GM23338 (cell line): ENCODE measurements at regions not wholly inside any gene's neighbourhood (a gene's known extent, or its start where the extent isn't known, plus 50 kb on each side); places are given as distances from the start of the nearest gene placed in this dataset.
A peak's percentile ranks its signal among the peaks of the same experiment; 100 is the strongest.

ENCODE experiments used
- ATAC-seq: fragments of 200-7000 bp; cut with Tn5 transposase; 3 replicates; pipeline ENCODE4 v1.9.1; 2020
- DNase-seq: peaks from one replicate; pipeline ENCODE4 v3.0.0-alpha.2; 2015; ENCODE audit warnings: low spot score
- H2AFZ ChIP-seq: fragments of 200-600 bp; sonication (generic); 2 replicates; pipeline ENCODE4 v1.8.0; 2016; ENCODE audit warnings: antibody characterized with exemption, mild to moderate bottlenecking, moderate library complexity
- H3F3A ChIP-seq: fragments of 200-600 bp; sonication (generic); replicated peaks from 2 replicates; pipeline ENCODE4 v1.8.0; 2017; ENCODE audit warnings: antibody characterized with exemption, mixed run types, low read depth
- H3K27ac ChIP-seq: fragments of 200-600 bp; sonication (generic); 2 replicates; pipeline ENCODE4 v1.6.1; 2016; ENCODE audit warnings: low read depth
- H3K27me3 ChIP-seq: fragments of 200-600 bp; sonication (generic); 2 replicates; pipeline ENCODE4 v1.8.0; 2016; ENCODE audit warnings: mild to moderate bottlenecking, mixed run types, moderate library complexity; ENCODE audit not compliant: insufficient read depth
- H3K36me3 ChIP-seq: fragments of 200-600 bp; sonication (generic); 2 replicates; pipeline ENCODE4 v1.8.0; 2016; ENCODE audit warnings: mild to moderate bottlenecking; ENCODE audit not compliant: insufficient read depth
- H3K4me1 ChIP-seq: fragments of 200-600 bp; sonication (generic); 2 replicates; pipeline ENCODE4 v1.8.0; 2016; ENCODE audit warnings: mild to moderate bottlenecking, moderate library complexity; ENCODE audit not compliant: insufficient read depth
- H3K4me2 ChIP-seq: fragments of 200-600 bp; sonication (generic); 2 replicates; pipeline ENCODE4 v1.7.1; 2017; ENCODE audit warnings: mixed run types
- H3K4me3 ChIP-seq: fragments of 200-600 bp; sonication (generic); 2 replicates; pipeline ENCODE4 v1.6.1; 2016; ENCODE audit warnings: mixed run types
- H3K79me2 ChIP-seq: fragments of 200-600 bp; sonication (generic); replicated peaks from 2 replicates; pipeline ENCODE4 v1.8.0; 2017; ENCODE audit warnings: mild to moderate bottlenecking; ENCODE audit not compliant: insufficient read depth
- H3K9me2 ChIP-seq: fragments of 200-600 bp; sonication (generic); 2 replicates; pipeline ENCODE4 v1.8.0; 2017; ENCODE audit not compliant: insufficient read depth
- H4K20me1 ChIP-seq: fragments of 200-600 bp; sonication (generic); replicated peaks from 2 replicates; pipeline ENCODE4 v1.8.0; 2017; ENCODE audit warnings: mild to moderate bottlenecking; ENCODE audit not compliant: insufficient read depth
- H3K27ac Mint-ChIP-seq: 2 replicates; pipeline ENCODE4 v1.8.0; 2020; ENCODE audit warnings: inconsistent platforms, mild to moderate bottlenecking, moderate library complexity, mixed read lengths
- H3K27me3 Mint-ChIP-seq: 3 replicates; pipeline ENCODE4 v1.8.0; 2022; ENCODE audit warnings: low read depth, mild to moderate bottlenecking, moderate library complexity, mixed read lengths, inconsistent platforms; ENCODE audit not compliant: insufficient read depth, poor library complexity
- H3K36me3 Mint-ChIP-seq: 3 replicates; pipeline ENCODE4 v1.8.0; 2021; ENCODE audit warnings: low read depth, mild to moderate bottlenecking, inconsistent platforms, moderate library complexity, mixed read lengths
- H3K4me1 Mint-ChIP-seq: 3 replicates; pipeline ENCODE4 v1.8.0; 2020; ENCODE audit warnings: mild to moderate bottlenecking, inconsistent platforms, mixed read lengths
- H3K4me3 Mint-ChIP-seq: 3 replicates; pipeline ENCODE4 v1.8.0; 2021; ENCODE audit warnings: moderate library complexity, mild to moderate bottlenecking, inconsistent platforms, mixed read lengths
- H3K9me3 Mint-ChIP-seq: 3 replicates; pipeline ENCODE4 v1.8.0; 2020; ENCODE audit warnings: moderate library complexity, mild to moderate bottlenecking, inconsistent platforms, mixed read lengths
- CTCF ChIP-seq, 2 experiments: fragments of 200-600 bp in 1 of 2; sonication (generic) in 1 of 2; conservative IDR thresholded peaks; 2 replicates each; pipeline versions ENCODE4 v1.5.1 to v1.6.1; 2016 to 2017; ENCODE audit warnings: antibody characterized with exemption in 2 of 2, low read depth in 2 of 2, mild to moderate bottlenecking in 2 of 2, moderate library complexity in 1 of 2
- EZH2 ChIP-seq: fragments of 200-600 bp; sonication (generic); IDR thresholded peaks from one replicate; pipeline ENCODE4 v1.8.0; 2017; ENCODE audit warnings: antibody characterized with exemption, mild to moderate bottlenecking, low read depth; ENCODE audit not compliant: unreplicated experiment
- EZH2phosphoT487 ChIP-seq: fragments of 200-600 bp; sonication (generic); IDR thresholded peaks from one replicate; pipeline ENCODE4 v1.8.1; 2018; ENCODE audit warnings: antibody characterized with exemption; ENCODE audit not compliant: unreplicated experiment
- JUNB ChIP-seq: IDR thresholded peaks from one replicate; pipeline ENCODE4 v1.6.1; 2016; ENCODE audit warnings: antibody characterized with exemption; ENCODE audit not compliant: unreplicated experiment
- NANOG ChIP-seq: IDR thresholded peaks from 2 replicates; pipeline ENCODE4 v1.6.1; 2016; ENCODE audit warnings: antibody characterized with exemption, borderline replicate concordance
- REST ChIP-seq: IDR thresholded peaks from one replicate; pipeline ENCODE4 v1.6.1; 2018; ENCODE audit warnings: antibody characterized with exemption; ENCODE audit not compliant: unreplicated experiment
- ZNF114 ChIP-seq: fragments of 250-450 bp; sonication (Bioruptor Pico); IDR thresholded peaks from 2 replicates; pipeline ENCODE4 v1.5.0; 2020; ENCODE audit warnings: mild to moderate bottlenecking, moderate library complexity
- ZNF331 ChIP-seq: fragments of 250-450 bp; sonication (Bioruptor Pico); IDR thresholded peaks from 2 replicates; pipeline ENCODE4 v1.5.0; 2020; ENCODE audit warnings: low read depth, mild to moderate bottlenecking, moderate library complexity

GRCh38 chr5:155189981-155190380 is 176.4 kb downstream of the KIF4B start (continued):
- TF ChIP-seq CTCF (conservative IDR thresholded peaks at IDR 0.05; ENCODE audit: low read depth in 2 of 2) (no peak), EZH2 (no peak), NANOG (no peak), EZH2phosphoT487 (no peak), JUNB (no peak), ZNF331 (CRISPR knock-in tag) (no peak), ZNF114 (CRISPR knock-in tag) (no peak), REST (no peak)

GRCh38 chr5:155193029-155193428 is 179.5 kb downstream of the KIF4B start:
- Histone ChIP-seq H4K20me1 (no peaks in the 10 kb centered on the region), H3K27ac (no peak overlapping the region), H3F3A (no peaks in the 10 kb centered on the region), H3K27me3 (no peaks in the 10 kb centered on the region), H3K9me2 (peaks cover 1% of the 10 kb centered on the region; the same call in 1 of the 2 replicates), H3K79me2 (no peaks in the 10 kb centered on the region), H3K36me3 (no peaks in the 10 kb centered on the region), H2AFZ (no peak overlapping the region), H3K4me1 (peaks cover 15% of the 10 kb centered on the region; the same call in 1 of the 2 replicates), H3K4me2 (no peak overlapping the region), H3K4me3 (no peak overlapping the region)
- Mint-ChIP-seq H3K27me3 (peaks cover 6% of the 10 kb centered on the region), H3K27ac (no peak overlapping the region), H3K9me3 (peaks cover 1% of the 10 kb centered on the region; the same call in 1 of the 3 replicates), H3K4me3 (no peak overlapping the region), H3K4me1 (peaks cover 18% of the 10 kb centered on the region), H3K36me3 (no peaks in the 10 kb centered on the region)
- ATAC-seq (no peak), DNase-seq (peak; percentile 13)
- TF ChIP-seq ZNF331 (CRISPR knock-in tag): no peak
- TF ChIP-seq EZH2: no peak
- TF ChIP-seq REST: no peak
- no peak for TF ChIP-seq JUNB
